Astrocyte (in vitro differentiated cells and primary cell): ENCODE measurements at regions not wholly inside any gene's neighbourhood (a gene's known extent, or its start where the extent isn't known, plus 50 kb on each side); places are given as distances from the start of the nearest gene placed in this dataset.

ENCODE experiments used
- EZH2 ChIP-seq: IDR thresholded peaks from 2 replicates; pipeline ENCODE4 v1.6.1; 2012; ENCODE audit warnings: mild to moderate bottlenecking, low read length, inconsistent platforms; ENCODE audit not compliant: insufficient read depth
- TF ChIP-seq, protein P1 (sequence below): IDR thresholded peaks from 2 replicates; pipeline ENCODE4 v1.5.1; 2011; ENCODE audit warnings: low read depth, mild to moderate bottlenecking, inconsistent platforms, low read length, moderate library complexity; ENCODE audit not compliant: insufficient read depth

DNA sequence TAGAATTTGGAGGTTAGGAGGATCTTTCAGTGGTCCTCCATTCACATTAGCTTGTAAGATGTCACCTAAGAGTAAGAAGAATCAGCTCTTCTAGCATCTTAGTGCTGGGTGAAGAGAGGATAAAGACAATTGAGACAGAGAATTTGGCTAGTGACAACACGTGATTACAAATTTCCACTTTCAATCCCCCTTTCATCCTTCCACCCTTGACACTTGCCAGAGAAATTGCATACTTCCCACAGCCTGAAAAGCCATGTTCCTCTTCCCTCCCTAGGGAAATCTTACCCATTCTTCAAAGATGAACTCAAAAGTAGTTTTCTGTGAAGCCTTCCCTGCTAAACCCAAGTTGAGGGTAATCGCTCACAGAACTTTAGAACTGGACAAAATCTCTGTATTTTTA, 282.6 kb upstream of the PTGER4 start:
- TF ChIP-seq, protein P1, sequence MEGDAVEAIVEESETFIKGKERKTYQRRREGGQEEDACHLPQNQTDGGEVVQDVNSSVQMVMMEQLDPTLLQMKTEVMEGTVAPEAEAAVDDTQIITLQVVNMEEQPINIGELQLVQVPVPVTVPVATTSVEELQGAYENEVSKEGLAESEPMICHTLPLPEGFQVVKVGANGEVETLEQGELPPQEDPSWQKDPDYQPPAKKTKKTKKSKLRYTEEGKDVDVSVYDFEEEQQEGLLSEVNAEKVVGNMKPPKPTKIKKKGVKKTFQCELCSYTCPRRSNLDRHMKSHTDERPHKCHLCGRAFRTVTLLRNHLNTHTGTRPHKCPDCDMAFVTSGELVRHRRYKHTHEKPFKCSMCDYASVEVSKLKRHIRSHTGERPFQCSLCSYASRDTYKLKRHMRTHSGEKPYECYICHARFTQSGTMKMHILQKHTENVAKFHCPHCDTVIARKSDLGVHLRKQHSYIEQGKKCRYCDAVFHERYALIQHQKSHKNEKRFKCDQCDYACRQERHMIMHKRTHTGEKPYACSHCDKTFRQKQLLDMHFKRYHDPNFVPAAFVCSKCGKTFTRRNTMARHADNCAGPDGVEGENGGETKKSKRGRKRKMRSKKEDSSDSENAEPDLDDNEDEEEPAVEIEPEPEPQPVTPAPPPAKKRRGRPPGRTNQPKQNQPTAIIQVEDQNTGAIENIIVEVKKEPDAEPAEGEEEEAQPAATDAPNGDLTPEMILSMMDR = no peak
- TF ChIP-seq EZH2 = no peak
